NCI-H82 treated with DMSO at 0.1 percent for 48 hours (cell line): ENCODE measurements at regions not wholly inside any gene's neighbourhood (a gene's known extent, or its start where the extent isn't known, plus 50 kb on each side); places are given as distances from the start of the nearest gene placed in this dataset.
"Not testable (repeated sequence)": the region's sequence is repeated elsewhere in the genome, so short reads cannot be mapped to it uniquely, and the experiment has no call there.

Experiments used
- DNase-seq: peaks from one replicate; lab custom pipeline; 2025; ENCODE audit not compliant: unreplicated experiment; lab: John Stamatoyannopoulos, UW

- DNase-seq, result no peak
Observed at GRCh38 chr21:14321042-14321441, 61.9 kb downstream of the HSPA13 start.

GRCh38 chr21:14319805-14320204 is 63.1 kb downstream of the HSPA13 start:
- DNase-seq, result no peak

GRCh38 chr21:14318578-14318977 is 64.4 kb downstream of the HSPA13 start:
- DNase-seq, result no peak

- DNase-seq, result no peak
Observed at GRCh38 chr21:14317507-14317906, 65.4 kb downstream of the HSPA13 start.

- no peak for DNase-seq
Observed at GRCh38 chr21:14313300-14313699, 69.6 kb downstream of the HSPA13 start.

GRCh38 chr21:14312871-14313270 is 70.1 kb downstream of the HSPA13 start:
- DNase-seq, result no peak

- no peak for DNase-seq
Observed at GRCh38 chr21:14308234-14308633, 74.7 kb downstream of the HSPA13 start.

- no peak for DNase-seq
Observed at GRCh38 chr21:14306126-14306907, 76.6 kb downstream of the HSPA13 start.

- DNase-seq, result no peak
Observed at GRCh38 chr21:14303731-14304488, 79.0 kb downstream of the HSPA13 start.

- DNase-seq, result no peak
Observed at GRCh38 chr21:14300074-14300473, 82.9 kb downstream of the HSPA13 start.

- no peak for DNase-seq
Observed at GRCh38 chr21:14290576-14290975, 74.6 kb downstream of the RBM11 start.

- DNase-seq, result peak; percentile 36
Observed at GRCh38 chr21:14288922-14289321, 73.0 kb downstream of the RBM11 start.

- no peak for DNase-seq
Observed at GRCh38 chr21:14285147-14285761, 69.3 kb downstream of the RBM11 start.

GRCh38 chr21:14284481-14284880 is 68.5 kb downstream of the RBM11 start:
- peak; percentile 13 for DNase-seq

GRCh38 chr21:14281188-14281900 is 65.4 kb downstream of the RBM11 start:
- DNase-seq, result not testable (repeated sequence)
